Hepatocyte (in vitro differentiated cells): ENCODE measurements at regions not wholly inside any gene's neighbourhood (a gene's known extent, or its start where the extent isn't known, plus 50 kb on each side); places are given as distances from the start of the nearest gene placed in this dataset.

Source experiments
- CTCF ChIP-seq: fragments of 200-600 bp; sonication (generic); IDR thresholded peaks from 2 replicates; pipeline ENCODE4 v1.5.1; 2016; ENCODE audit warnings: antibody characterized with exemption, mild to moderate bottlenecking; ENCODE audit not compliant: poor library complexity
- EZH2 ChIP-seq: fragments of 200-600 bp; sonication (generic); IDR thresholded peaks from 2 replicates; pipeline ENCODE4 v1.6.1; 2016; ENCODE audit warnings: antibody characterized with exemption, mild to moderate bottlenecking, borderline replicate concordance

- no peak for TF ChIP-seq CTCF
- TF ChIP-seq EZH2: no peak
Observed at GRCh38 chr14:88950069-88950468, 125.6 kb downstream of the TTC8 start.
